Astrocyte (in vitro differentiated cells and primary cell): ENCODE measurements at regions not wholly inside any gene's neighbourhood (a gene's known extent, or its start where the extent isn't known, plus 50 kb on each side); places are given as distances from the start of the nearest gene placed in this dataset.

ENCODE experiments used
- DNase-seq: peaks from one replicate; pipeline ENCODE4 v3.0.0-alpha.2; 2010; ENCODE audit warnings: low read depth
- FAIRE-seq: peaks from 2 replicates; lab custom pipeline; 2011; peaks lifted over from hg19 to GRCh38; lab: Jason Lieb, UNC
- H2AFZ ChIP-seq: 2 replicates; pipeline ENCODE4 v1.6.0; 2012; ENCODE audit warnings: low read depth, low read length, inconsistent platforms
- H3K27ac ChIP-seq: 2 replicates; pipeline ENCODE4 v1.5.1; 2011; ENCODE audit warnings: low read depth, low read length, inconsistent platforms
- H3K27me3 ChIP-seq: 2 replicates; pipeline ENCODE4 v1.6.0; 2011; ENCODE audit warnings: low read length, inconsistent platforms; ENCODE audit not compliant: insufficient read depth
- H3K36me3 ChIP-seq: 2 replicates; pipeline ENCODE4 v1.5.1; 2011; ENCODE audit warnings: low read length, inconsistent platforms; ENCODE audit not compliant: insufficient read depth
- H3K4me1 ChIP-seq: 2 replicates; pipeline ENCODE4 v1.5.1; 2011; ENCODE audit warnings: low read length, inconsistent platforms; ENCODE audit not compliant: insufficient read depth
- H3K4me2 ChIP-seq: 2 replicates; pipeline ENCODE4 v1.6.0; 2012; ENCODE audit warnings: low read length, inconsistent platforms
- H3K4me3 ChIP-seq: 2 replicates; pipeline ENCODE4 v1.5.1; 2011; ENCODE audit warnings: low read depth, mild to moderate bottlenecking, low read length, inconsistent platforms; ENCODE audit not compliant: insufficient read depth
- H3K79me2 ChIP-seq: 2 replicates; pipeline ENCODE4 v1.6.0; 2012; ENCODE audit warnings: mild to moderate bottlenecking, low read length, inconsistent platforms; ENCODE audit not compliant: insufficient read depth
- H3K9ac ChIP-seq: 2 replicates; pipeline ENCODE4 v1.6.0; 2012; ENCODE audit warnings: mild to moderate bottlenecking, low read length, inconsistent platforms
- H3K9me3 ChIP-seq: 2 replicates; pipeline ENCODE4 v1.5.1; 2012; ENCODE audit warnings: low read depth, mild to moderate bottlenecking, low read length, inconsistent platforms; ENCODE audit not compliant: insufficient read depth
- H4K20me1 ChIP-seq: 2 replicates; pipeline ENCODE4 v1.6.0; 2012; ENCODE audit warnings: low read length, inconsistent platforms; ENCODE audit not compliant: insufficient read depth
- H3K27ac Mint-ChIP-seq: one replicate; pipeline ENCODE4 v1.8.0; 2021; ENCODE audit warnings: mild to moderate bottlenecking, mixed read lengths; ENCODE audit not compliant: unreplicated experiment
- H3K27me3 Mint-ChIP-seq: one replicate; pipeline ENCODE4 v1.8.0; 2021; ENCODE audit warnings: low read depth, mixed read lengths; ENCODE audit not compliant: unreplicated experiment
- H3K36me3 Mint-ChIP-seq: one replicate; pipeline ENCODE4 v1.8.0; 2021; ENCODE audit warnings: low read depth, mixed read lengths; ENCODE audit not compliant: unreplicated experiment
- H3K4me1 Mint-ChIP-seq: one replicate; pipeline ENCODE4 v1.8.0; 2021; ENCODE audit warnings: low read depth, mixed read lengths; ENCODE audit not compliant: unreplicated experiment
- H3K4me3 Mint-ChIP-seq: one replicate; pipeline ENCODE4 v1.8.0; 2021; ENCODE audit warnings: mild to moderate bottlenecking, moderate library complexity, mixed read lengths; ENCODE audit not compliant: unreplicated experiment
- H3K9me3 Mint-ChIP-seq: one replicate; pipeline ENCODE4 v1.8.0; 2021; ENCODE audit warnings: mild to moderate bottlenecking, mixed read lengths; ENCODE audit not compliant: unreplicated experiment
- CTCF ChIP-seq: IDR thresholded peaks from 2 replicates; pipeline ENCODE4 v1.5.1; 2011; ENCODE audit warnings: low read depth, mild to moderate bottlenecking, inconsistent platforms, low read length, moderate library complexity; ENCODE audit not compliant: insufficient read depth
- EZH2 ChIP-seq: IDR thresholded peaks from 2 replicates; pipeline ENCODE4 v1.6.1; 2012; ENCODE audit warnings: mild to moderate bottlenecking, low read length, inconsistent platforms; ENCODE audit not compliant: insufficient read depth

- no peaks in the 10 kb centered on the region for H3K9me3 ChIP-seq
- Mint-ChIP-seq H3K4me3 (no peak overlapping the region), H3K36me3 (no peaks in the 10 kb centered on the region), H3K4me1 (no peaks in the 10 kb centered on the region), H3K27me3 (no peaks in the 10 kb centered on the region), H3K27ac (no peak overlapping the region), H3K9me3 (no peaks in the 10 kb centered on the region)
- no peaks in the 10 kb centered on the region for H4K20me1 ChIP-seq
- no peak overlapping the region for H2AFZ ChIP-seq
- H3K27me3 ChIP-seq, result no peaks in the 10 kb centered on the region
- no peak overlapping the region for H3K4me2 ChIP-seq
- no peak overlapping the region for H3K9ac ChIP-seq
- H3K79me2 ChIP-seq, result no peaks in the 10 kb centered on the region
- TF ChIP-seq EZH2 (no peak), CTCF (no peak)
- no peaks in the 10 kb centered on the region for H3K36me3 ChIP-seq
- no peak overlapping the region for H3K27ac ChIP-seq
- no peak for DNase-seq
- H3K4me1 ChIP-seq, result no peaks in the 10 kb centered on the region
- FAIRE-seq, result no peak
- no peak overlapping the region for H3K4me3 ChIP-seq
Measured at GRCh38 chr3:159057621-159058020, 255.8 kb downstream of the MFSD1 start.

GRCh38 chr3:159058859-159059258 is 257.0 kb downstream of the MFSD1 start:
- H3K36me3 Mint-ChIP-seq, result no peaks in the 10 kb centered on the region
- H3K36me3 ChIP-seq, result no peaks in the 10 kb centered on the region
- H3K27me3 Mint-ChIP-seq, result no peaks in the 10 kb centered on the region
- no peaks in the 10 kb centered on the region for H3K4me1 ChIP-seq
- H4K20me1 ChIP-seq, result no peaks in the 10 kb centered on the region
- H3K9ac ChIP-seq, result no peak overlapping the region
- H3K9me3 ChIP-seq, result no peaks in the 10 kb centered on the region
- H3K79me2 ChIP-seq, result no peaks in the 10 kb centered on the region
- H3K27ac Mint-ChIP-seq, result no peak overlapping the region
- no peak overlapping the region for H3K4me2 ChIP-seq
- DNase-seq (no peak), FAIRE-seq (no peak)
- no peak overlapping the region for H3K4me3 Mint-ChIP-seq
- H3K9me3 Mint-ChIP-seq, result no peaks in the 10 kb centered on the region
- no peak overlapping the region for H3K4me3 ChIP-seq
- H3K27me3 ChIP-seq, result no peaks in the 10 kb centered on the region
- no peak for TF ChIP-seq CTCF
- TF ChIP-seq EZH2, result no peak
- no peak overlapping the region for H2AFZ ChIP-seq
- H3K27ac ChIP-seq, result no peak overlapping the region
- H3K4me1 Mint-ChIP-seq, result no peaks in the 10 kb centered on the region

- no peak for FAIRE-seq
- no peak overlapping the region for H3K27ac ChIP-seq
- no peak overlapping the region for H2AFZ ChIP-seq
- Mint-ChIP-seq H3K4me3 (no peak overlapping the region), H3K9me3 (no peaks in the 10 kb centered on the region), H3K27me3 (no peaks in the 10 kb centered on the region), H3K27ac (no peak overlapping the region), H3K4me1 (no peaks in the 10 kb centered on the region), H3K36me3 (no peaks in the 10 kb centered on the region)
- H3K27me3 ChIP-seq, result no peaks in the 10 kb centered on the region
- H3K9me3 ChIP-seq, result no peaks in the 10 kb centered on the region
- no peaks in the 10 kb centered on the region for H4K20me1 ChIP-seq
- H3K4me1 ChIP-seq, result no peaks in the 10 kb centered on the region
- H3K4me3 ChIP-seq, result no peak overlapping the region
- H3K9ac ChIP-seq, result no peak overlapping the region
- no peaks in the 10 kb centered on the region for H3K36me3 ChIP-seq
- H3K4me2 ChIP-seq, result no peak overlapping the region
- no peak for DNase-seq
- no peak for TF ChIP-seq EZH2
- no peak for TF ChIP-seq CTCF
- H3K79me2 ChIP-seq, result no peaks in the 10 kb centered on the region
Measured at GRCh38 chr3:159059395-159059794, 257.5 kb downstream of the MFSD1 start.
